Stimulated activated CD4-positive, alpha-beta T cell treated with anti-CD3 and anti-CD28 coated beads, Interleukin-2, amount 100 ng/mL, for 48 hours (primary cell): ENCODE measurements at regions not wholly inside any gene's neighbourhood (a gene's known extent, or its start where the extent isn't known, plus 50 kb on each side); places are given as distances from the start of the nearest gene placed in this dataset.

Source experiments
- DNase-seq, 2 donors: peaks; one replicate each; pipeline ENCODE4 v3.0.0-alpha.2; 2020

DNA sequence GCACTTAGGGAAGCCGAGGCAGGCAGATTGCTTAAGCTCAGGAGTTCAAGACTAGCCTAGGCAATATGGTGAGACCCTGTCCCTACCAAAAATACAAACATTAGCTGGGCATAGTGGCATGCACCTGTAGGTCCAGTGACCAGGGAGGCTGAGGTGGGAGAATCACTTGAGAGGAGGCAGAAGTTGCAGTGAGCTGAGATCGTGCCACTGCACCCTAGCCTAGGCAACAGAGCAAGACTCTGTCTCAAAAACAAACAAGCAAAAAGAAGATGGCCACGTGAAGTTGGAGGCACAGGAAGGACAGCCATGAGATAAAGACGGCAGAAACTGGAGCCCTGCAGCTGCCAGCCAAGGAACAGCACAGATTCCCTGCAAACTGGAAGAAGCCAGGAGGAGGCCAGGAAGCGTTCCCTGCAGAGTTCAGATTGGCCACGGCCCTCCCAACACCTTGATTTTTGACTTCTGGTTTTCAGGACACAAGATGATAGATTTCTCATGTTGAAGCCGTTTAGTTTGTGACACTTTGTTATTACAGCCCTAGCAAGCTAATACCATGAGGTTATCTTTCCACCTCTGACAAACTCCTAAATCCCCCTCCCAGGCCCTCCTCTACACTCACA, 786.7 kb downstream of the UQCRFS1 start:
- no peak for DNase-seq

DNA sequence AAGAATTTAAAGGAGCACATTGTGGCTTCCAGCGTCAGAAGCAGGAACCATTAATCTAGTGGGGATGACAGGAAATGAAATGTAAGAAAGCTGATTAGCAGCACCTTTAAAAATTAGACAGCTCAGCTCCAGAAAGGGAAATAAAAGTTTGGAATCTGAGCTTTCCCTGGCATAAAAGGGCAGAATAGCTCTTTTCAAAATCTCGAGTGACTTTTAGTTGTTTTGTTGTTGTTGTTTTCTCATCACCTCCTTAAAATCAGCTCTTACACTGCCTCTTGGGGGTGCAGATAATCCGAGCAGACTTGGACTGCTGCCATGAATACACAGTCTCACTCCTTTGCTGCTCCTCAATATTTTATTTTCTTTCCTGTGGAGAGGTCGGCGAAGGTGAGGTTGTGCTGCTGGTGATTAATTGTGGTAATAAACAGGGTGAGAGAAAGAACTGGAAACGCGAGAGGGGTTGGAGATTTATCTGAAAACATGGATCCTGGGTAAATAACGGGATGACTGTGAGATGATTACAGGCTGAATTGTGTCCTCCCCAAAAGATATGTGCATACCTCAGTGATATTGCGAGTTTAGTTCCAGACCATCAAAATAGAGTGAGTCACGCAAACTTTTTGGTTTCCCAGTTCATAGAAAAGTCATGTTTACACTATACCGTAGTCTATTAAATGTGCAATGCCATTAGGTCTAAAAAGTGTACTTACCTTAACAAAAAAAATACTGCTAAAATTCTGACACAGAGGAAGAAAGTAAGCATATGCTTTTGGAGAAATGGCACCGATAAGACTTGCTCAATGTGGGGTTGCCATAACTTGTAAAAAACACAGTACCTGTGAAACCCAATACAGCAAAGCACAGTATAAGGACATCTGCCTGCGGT, 787.7 kb downstream of the UQCRFS1 start:
- DNase-seq = no peak

DNA sequence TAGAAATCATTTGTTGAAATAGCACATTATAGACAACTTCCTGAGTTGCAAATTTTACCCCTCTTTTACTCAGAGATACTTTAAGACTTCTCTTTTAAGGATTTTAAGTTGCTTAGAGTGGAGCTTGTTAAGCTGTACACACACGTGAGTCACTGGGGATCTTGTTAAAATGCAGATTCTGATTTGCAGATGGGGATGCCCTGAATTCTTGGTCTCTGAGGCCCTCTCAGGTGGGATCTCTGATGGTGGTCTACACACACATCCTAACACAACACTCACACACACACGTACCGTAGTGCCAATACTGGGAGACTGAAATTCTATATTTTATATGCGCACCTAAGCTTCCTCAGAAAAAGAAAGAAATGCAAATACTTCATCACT, 788.3 kb downstream of the UQCRFS1 start:
- DNase-seq = no peak

DNA sequence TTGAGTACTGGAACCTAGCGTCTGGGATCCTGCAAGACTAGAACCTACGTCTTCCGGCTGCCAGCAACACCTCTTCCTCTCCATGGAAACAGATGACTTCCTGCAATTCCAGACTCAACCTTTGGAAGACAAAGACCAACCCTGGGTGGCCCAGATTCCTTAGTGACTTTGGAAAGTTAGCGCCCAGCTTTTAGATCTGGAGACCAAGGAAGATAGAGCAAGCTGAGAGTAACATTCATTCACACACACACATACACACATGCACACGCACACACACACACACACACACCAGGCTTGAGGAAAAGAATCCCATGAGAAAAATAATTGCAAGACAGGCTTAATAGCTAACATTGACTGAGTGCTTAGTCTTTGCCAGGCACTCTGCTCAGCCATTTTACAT, 788.9 kb downstream of the UQCRFS1 start:
- no peak for DNase-seq

DNA sequence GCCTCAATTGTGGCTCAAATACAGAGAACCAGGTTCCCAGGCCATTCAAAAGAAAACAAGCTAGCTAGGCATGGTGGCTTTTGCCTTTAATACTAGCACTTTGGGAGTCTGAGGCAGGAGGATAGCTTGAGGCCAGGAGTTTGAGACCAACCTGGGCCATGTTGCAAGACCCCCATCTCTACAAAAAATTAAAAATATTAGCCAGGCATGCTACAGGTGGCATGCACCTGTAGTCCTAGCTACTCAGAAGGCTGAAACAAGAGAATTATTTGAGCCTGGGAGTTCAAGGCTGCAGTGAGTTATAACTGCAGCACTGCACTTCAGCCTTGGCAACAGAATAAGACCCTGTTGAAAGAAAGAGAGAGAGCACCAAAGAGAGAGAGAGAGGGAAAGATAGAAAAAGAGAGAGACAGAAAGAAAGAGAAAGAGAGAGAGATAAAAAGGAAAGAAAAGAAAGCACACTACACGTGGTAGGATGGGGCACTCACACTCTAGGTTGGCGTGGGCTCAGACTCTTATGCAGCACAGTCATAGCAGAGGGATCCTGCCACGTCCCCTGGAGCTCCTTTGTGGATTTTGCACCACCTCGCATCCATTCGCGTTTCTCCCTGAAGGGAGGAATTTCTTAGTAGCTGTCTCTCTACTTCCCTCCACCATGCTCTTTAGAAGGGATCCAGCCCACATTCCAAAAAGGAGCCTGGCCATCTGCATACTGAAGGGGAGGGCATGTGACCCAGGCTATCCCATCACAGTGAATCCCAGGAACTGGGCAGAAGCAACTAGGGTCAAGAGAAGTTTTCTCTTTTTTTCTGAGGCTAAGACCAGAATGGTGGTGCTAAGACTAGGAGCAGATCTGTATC, 789.9 kb downstream of the UQCRFS1 start:
- no peak for DNase-seq

DNA sequence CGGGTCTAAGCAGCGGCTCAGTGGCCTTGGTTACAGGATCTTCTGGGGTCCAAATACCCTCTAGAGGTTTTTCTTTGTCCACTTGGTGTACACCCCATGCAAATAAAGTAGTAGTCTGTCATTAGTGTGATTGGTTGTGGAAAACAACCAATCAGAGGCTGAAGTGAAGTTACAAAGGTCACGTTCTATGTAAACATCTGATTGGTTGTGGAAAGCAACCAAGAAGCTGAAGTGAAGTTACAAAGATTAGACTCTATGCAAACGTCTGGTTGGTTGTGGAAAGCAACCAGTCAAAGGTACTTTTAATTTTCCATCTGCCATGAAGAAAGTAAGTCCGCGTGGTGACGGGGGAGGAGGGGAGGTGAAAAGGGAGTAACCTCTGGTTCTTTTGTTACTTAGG, 790.9 kb downstream of the UQCRFS1 start:
- no peak for DNase-seq

DNA sequence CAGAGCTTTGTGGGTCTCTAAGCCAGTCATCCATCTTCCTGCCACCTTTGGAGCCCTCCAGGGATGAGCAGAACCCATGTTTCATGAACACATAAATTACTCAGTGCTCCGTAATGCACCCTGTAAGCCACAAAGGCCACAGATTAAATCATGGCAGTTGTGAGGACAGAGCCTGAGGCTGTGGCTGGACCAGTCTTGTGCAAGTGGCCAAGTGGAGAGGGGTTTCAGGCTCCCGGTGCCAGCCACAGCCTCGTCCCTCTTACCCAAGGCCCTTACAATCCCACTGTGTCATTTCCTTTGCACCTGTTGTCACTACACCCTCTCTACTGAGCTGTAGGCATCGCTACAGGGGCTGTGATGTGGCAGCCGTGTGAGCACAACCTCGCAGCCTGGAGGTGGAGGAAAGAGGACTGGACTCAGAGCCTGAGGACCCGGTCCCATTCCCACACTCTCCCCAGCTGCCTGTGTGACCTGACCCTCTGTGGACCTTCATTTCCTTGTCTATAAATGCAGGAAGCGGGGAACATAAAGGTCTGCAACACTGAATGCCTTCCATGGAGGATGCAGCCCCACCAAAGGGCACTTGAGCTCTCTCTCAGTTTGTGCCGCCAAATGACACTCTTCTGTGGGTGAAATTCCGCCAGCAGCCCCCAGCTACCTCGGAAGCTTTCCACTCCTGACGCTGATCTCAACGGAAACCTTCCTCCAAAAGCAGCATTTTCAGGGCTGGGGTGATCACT, 792.0 kb downstream of the UQCRFS1 start:
- no peak for DNase-seq

DNA sequence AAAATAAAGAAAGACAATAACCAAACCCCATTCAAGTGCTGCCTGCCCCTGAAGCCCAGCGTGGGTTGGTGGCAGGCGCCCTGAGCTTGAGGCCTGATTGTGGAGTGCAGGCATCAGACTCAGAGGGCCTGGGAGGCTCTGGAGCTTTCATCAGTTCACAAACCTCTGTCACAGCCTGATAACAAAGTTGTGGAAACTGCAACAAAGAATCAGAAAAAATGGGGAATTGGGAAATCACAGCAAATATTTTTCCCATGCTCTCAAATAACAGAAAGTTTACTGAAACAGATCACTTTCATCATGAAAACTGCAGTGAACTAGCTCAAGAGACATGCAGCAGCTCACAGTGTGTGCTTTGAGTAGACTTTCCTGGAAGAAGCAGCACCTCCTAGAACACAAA, 793.6 kb downstream of the UQCRFS1 start:
- DNase-seq = no peak

DNA sequence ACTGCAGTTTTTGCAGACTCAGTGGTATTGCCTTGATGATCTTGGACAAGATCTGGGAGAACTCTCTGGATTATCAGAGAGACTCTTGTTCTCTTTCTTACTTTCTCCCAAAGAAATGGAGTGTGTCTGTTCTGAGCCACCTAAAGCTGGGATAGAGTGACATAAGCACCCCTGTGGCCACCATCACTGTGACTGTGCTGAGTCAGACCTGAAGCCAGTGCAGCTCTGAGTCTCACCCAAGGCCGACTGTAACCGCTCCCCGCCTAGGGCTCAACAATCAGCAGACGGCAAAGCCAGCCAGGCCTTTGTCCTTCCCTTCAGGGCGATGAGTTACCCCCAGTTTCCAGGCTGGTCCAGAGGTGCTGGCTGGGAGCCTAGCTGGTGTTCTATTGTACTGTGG, 795.6 kb downstream of the UQCRFS1 start:
- DNase-seq = no peak

DNA sequence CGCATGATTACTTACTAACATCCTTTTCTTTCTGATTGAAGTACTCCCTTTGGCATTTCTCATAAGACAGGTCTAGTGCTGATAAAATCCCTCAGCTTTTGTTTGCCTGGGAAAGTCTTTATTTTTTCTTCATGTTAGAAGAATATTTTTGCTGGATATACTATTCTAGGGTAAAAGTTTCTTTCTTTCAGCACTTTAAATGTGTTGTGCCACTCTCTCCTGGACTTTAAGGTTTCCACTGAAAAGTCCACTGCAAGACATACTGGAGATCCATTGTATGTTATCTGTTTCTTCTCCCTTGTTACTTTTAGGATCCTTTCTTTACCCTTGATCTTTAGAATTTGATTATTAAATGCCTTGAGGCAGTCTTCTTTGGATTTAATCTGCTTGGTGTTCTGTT, 796.7 kb downstream of the UQCRFS1 start:
- no peak for DNase-seq

DNA sequence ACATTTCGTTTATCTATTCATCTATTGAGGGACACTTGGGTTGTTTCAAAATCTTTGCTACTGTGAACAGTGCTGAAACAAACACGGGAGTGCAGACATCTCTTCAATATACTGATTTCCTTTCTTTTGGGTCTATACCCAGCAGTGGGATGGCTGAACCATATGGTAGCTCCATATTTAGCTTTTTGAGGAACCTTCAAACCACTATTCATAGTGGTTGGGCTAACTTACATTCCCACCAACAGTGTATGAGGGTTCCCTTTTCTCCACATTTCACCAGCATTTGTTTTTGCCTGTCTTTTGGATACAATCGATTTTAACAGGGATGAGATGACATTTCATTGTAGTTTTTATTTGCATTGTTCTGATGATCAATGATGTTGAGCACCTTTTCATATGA, 798.2 kb downstream of the UQCRFS1 start:
- DNase-seq = no peak

DNA sequence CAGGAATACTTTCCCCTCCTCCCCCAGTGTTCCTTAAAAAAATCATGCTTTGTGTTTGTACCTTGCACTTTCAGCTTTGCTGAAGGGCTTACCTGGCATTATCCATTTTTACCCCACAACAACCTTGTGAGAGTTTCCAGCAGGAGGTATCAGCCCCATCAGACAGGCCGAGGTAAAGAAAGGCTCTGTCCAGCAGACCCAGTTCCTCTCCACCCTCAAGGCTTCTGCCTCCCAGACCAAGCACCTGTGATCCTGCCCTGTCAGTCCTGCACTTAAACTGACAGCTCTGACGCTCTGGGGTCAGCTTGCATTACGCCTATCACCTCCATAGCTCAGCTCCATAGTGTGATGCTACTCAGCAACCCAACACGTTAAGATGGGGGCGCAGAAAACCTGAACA, 803.1 kb downstream of the UQCRFS1 start:
- DNase-seq = no peak

DNA sequence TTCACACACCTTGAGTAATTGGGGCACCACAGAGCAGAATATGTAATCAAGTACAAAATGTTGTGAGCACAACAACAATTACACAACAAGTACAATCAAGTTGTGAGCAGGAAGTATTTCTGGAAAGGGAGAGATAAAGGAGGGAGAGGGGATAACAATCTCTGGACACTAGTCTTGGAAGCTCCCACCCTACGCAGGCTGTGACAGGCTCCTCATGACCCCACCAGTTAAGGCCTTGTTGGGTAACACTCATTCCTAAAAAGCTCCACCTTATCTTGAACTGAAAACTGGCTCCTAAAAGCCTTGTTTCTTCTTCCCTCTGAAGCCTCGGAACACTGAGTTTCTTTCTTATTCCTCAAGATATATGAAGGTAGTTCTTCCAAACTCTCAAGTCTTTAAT, 806.0 kb downstream of the UQCRFS1 start:
- DNase-seq = no peak

DNA sequence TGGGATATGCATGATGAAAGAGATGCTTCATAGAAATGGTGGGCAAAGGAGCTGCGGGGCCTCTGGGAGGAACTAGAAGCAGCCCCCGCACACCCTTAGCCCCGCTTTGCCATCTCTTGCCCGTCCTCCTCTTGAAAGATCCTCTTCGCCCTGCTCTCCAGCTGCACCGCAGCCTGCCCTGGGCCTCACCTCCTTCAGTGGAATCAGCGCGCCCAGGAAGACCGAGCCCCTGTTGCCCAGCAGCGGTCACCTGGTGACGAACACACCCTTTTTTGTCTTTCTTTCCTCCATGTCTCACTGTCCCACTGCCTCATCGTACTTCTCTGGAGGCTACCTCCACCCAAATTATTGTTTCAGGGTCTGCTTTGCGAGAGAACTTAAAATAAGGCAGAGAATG, 807.6 kb downstream of the UQCRFS1 start:
- no peak for DNase-seq

DNA sequence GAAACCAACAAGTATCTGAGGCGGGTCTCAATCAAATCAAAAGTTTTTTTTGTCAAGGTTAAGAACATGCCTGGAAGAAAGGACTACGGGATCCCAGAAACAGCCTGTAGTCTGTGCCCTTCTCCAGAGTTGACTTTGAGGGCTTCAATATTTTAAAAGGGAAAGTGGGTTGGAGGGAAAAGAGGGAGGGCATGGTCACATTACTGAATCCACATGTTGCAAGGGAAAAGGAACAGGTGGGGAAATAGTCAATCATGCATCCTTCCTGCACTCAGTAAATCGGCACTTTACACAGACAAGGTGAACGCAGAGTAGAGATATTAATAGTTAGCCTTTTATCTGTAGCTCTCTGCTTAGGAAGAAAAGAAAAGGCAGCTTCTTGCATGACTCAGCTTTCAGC, 808.5 kb downstream of the UQCRFS1 start:
- no peak for DNase-seq

DNA sequence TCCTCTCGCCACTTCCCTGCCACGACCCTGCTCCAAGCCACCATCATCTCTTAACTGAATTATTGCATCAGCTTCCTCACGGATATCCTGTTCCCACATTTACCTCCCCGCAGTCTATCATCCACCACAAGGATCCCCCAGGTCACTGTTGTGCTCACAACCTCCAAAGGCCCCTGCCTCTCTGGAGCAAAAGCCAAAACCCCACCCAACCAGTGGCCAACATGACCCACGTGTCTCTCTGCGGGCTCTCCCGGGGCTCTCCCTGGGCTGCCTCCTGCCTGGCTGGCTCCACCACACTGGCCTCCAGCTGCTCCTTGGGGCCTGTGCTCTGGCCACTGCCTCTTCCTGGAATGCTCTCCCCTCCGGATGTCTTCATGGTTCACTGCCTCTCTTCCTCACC, 809.3 kb downstream of the UQCRFS1 start:
- no peak for DNase-seq

DNA sequence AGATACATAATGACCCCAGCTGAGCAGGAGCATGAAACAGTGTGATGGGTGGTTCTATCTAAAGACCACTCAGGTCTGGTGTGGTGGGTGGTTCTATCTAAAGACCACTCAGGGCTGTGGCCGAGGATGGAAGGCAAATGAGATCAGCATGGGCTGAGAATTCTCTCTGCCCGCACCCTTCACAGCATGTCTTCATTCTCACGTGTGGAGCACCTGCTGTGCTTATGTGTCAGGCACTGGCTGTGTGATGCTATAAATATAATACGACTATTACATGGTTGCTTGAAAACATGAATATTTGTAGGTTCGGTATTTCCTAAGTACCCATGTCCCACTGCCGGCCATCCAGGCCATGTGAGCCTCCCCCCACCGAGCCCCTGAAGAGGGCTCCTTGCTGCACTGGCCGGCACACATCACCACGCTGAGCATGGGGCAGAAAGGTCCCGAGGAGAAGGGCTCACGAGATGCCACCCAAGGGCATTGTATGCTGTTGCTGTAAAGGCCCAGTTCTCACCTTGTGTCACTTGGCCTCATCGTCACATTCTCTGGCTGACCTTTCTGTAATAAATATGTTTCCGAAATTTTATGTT, 810.2 kb downstream of the UQCRFS1 start:
- DNase-seq = no peak

DNA sequence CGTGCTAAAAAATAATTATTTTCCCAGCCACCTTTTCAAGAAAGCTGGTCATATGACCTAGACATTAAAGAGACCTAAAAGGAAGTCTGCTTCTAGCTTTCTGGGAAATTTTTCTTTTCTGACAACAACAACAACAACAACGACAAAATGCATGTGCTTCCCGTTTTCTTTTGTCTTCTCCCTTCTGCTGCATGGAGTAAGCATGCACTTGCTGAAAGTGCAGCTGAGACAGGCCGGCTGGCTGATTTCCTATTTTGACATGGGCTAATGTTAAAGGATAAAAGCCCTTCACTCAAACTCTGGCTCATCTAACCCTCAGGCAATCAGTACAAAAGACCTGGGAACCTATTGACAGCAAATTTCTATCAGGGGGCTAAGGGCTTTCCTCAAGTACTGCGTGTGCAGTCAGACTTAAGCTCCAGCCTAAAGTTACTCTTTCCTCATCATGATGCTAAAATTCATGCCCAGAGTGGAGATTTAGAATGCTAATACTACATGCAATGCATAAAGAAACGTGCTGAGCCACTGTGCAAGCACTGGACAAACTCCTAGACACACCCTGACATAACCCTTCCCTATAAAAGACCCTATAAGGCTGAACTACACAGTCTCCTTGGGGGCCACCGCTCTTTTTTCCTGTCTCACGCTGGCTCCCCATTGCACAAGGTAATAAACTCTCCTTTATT, 811.1 kb downstream of the UQCRFS1 start:
- DNase-seq = no peak

DNA sequence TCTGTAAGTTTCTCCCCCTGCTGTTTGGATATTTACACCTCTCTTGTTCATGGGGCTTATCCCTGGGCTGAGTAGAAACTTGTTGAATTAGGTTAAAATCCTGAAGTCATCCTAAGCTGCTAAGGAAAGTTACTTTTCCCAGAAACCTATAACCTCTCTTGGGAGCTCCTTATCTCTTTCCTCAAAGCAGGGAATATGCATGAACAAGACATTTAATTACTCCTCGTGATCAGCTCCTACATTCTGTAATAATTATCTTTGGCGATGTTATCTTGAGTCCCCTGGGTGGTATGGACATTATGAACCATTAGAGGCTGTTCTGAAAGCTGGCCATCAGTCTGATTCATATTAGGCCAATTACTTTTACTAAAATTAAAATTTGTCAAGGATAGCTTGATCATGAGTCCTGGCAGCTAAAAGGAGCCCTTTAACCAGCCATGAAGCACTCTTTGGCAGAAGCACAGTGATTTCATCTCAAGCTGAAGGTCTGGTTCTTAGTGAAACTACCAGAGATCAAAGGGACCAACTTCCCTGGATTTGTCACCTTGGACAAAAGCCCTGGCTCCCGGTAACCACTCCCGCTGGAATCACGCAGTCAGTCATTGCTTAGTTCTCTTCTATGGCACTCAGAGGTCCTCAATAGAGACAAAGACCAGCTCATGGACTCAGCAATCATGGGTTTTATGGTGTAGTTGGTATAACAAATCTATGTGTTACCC, 811.8 kb downstream of the UQCRFS1 start:
- no peak for DNase-seq

DNA sequence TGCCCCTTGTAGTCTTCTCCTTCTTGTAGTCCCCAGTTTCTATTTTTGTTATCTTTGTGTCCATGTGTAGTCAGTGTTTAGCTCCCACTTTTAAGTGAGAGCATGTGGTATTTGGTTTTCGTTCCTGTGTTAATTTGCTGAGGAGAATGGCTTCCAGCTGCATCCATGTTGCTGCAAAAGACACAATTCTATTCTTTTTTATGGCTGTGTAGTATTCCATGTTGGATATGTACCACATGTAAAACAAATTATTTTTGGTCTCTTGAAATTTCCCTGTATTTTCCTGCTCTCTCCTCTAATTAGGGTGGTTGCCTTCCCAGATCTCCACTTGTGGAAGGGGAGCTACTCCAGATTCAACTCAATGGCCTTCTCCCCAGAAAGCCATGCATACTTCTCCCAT, 813.8 kb downstream of the UQCRFS1 start:
- no peak for DNase-seq

DNA sequence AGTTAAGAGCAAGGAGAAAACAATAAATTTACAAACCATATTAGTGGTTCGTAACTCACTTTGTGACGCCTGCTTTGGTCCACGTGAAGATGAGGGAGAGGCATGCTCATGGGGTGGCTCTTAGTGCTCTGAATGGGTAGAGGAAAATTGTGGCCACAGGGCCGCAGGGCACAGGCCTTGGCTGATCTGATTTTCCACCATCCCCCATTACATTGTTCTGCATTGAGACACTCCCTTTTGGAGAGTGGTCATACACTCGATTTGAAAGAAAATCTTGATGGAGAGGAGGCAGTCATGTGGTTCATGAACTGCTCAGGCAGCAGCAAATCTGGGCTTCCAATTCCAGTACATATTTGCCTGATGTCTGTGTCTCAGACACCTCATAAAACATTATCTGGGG, 815.2 kb downstream of the UQCRFS1 start:
- DNase-seq = no peak
